Breast epithelium (tissue), 3 donors: ENCODE measurements at regions not wholly inside any gene's neighbourhood (a gene's known extent, or its start where the extent isn't known, plus 50 kb on each side); places are given as distances from the start of the nearest gene placed in this dataset.

Source experiments
- POLR2A ChIP-seq: fragments of 450-650 bp; IDR thresholded peaks from one replicate; pipeline ENCODE4 v1.6.1; 2016; ENCODE audit warnings: antibody characterized with exemption, mild to moderate bottlenecking, moderate library complexity
- TF ChIP-seq, protein P1 (sequence below), 3 donors: fragments of 450-650 bp; IDR thresholded peaks; one replicate each; pipeline ENCODE4 v1.5.1; 2016 to 2017; ENCODE audit warnings: antibody characterized with exemption in 3 of 3, mild to moderate bottlenecking in 3 of 3, moderate library complexity in 3 of 3

DNA sequence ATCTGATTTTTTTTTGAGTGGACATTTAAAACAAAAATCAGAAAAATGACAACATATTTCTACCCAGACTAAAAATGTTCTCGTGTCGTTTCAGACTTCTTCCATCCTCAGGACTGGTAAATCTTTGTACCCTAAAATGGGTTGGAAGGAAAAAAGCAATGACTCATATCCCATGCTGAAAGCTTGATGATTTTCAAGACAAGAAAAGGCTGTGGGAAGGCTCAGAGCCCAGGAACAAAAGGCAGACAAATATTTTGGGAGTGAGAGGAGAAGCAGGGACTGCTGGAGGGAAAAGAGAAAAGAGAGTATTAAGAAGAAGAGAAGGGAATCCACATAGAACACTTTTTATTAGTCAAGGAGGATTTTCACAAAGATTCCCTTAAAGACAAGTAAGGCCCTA, 77.1 kb upstream of the CTAGE1 start:
- TF ChIP-seq, protein P1, sequence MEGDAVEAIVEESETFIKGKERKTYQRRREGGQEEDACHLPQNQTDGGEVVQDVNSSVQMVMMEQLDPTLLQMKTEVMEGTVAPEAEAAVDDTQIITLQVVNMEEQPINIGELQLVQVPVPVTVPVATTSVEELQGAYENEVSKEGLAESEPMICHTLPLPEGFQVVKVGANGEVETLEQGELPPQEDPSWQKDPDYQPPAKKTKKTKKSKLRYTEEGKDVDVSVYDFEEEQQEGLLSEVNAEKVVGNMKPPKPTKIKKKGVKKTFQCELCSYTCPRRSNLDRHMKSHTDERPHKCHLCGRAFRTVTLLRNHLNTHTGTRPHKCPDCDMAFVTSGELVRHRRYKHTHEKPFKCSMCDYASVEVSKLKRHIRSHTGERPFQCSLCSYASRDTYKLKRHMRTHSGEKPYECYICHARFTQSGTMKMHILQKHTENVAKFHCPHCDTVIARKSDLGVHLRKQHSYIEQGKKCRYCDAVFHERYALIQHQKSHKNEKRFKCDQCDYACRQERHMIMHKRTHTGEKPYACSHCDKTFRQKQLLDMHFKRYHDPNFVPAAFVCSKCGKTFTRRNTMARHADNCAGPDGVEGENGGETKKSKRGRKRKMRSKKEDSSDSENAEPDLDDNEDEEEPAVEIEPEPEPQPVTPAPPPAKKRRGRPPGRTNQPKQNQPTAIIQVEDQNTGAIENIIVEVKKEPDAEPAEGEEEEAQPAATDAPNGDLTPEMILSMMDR (IDR thresholded peaks at IDR 0.05) = no peak
- TF ChIP-seq POLR2A = no peak
